Posterior vena cava (tissue), 2 donors: ENCODE measurements at regions not wholly inside any gene's neighbourhood (a gene's known extent, or its start where the extent isn't known, plus 50 kb on each side); places are given as distances from the start of the nearest gene placed in this dataset.

Experiments used
- DNase-seq: peaks from one replicate; pipeline ENCODE4 v3.0.0-alpha.2; 2020; ENCODE audit warnings: low spot score
- intact Hi-C, 2 donors: fragments of 100-400 bp; cut with DNase I; formaldehyde crosslinking; loops; one replicate each; pipeline versions ENCODE4 v1.14.1 to v1.14.2; 2022 to 2023
- donor health status: DM: yes; HTN: yes; CAD: no.
- donor health status: DM: yes; HTN: yes; CAD: no.

- intact Hi-C loops: no loop called here
Observed at GRCh38 chr5:88666761-88667495, 216.1 kb downstream of the MEF2C start.

GRCh38 chr5:88665750-88666215 is 217.2 kb downstream of the MEF2C start:
- intact Hi-C loops: no loop called here
- no peak for DNase-seq

More at GRCh38 chr5:88666761-88667495, 216.1 kb downstream of the MEF2C start:
- no peak for DNase-seq

DNA sequence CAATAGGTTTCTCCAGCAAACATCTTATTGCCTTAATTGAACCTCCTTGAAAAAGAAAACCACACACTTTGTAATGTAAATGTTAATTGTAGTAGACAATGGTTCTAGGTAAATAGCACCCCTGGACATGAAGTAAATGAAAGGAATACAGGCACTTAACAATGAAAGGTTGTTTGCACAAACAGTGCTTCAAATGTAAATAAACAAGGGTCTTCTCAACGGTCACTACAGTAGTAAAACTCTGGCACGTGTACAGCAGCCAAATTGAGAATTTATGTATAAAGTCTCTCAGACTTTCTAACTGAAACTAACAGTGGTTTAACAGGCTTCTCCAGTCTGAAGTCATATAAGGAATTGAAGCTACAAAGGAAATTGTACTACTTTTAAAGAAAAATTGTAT is 218.3 kb downstream of the MEF2C start:
- intact Hi-C loops: no loop called here
- DNase-seq: no peak

DNA sequence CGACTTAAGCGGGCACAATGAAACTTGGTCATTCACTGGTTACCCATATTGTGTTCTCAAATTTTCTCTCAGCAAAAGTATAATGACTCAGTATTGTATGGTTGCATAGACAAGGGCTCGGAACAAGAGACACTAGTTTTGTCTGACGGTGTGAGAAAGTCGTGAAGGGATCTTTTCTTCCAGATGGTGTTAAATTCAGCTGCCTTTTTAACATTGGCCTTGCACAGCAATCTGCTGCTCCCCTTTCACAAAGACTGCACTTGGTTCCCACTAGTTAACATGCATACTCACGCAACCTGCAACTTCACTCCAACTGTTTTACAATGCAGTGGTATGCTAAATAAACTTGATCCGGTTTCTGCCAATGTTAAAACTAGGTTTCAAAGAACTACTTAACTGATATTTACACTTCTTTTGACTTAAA is 219.2 kb downstream of the MEF2C start:
- intact Hi-C loops: no loop called here
- no peak for DNase-seq

- no peak for DNase-seq
- intact Hi-C loops: no loop called here
Observed at GRCh38 chr5:88662846-88663245, 220.1 kb downstream of the MEF2C start.

- DNase-seq: no peak
- intact Hi-C loops: no loop called here
Observed at GRCh38 chr5:88661806-88662207, 221.2 kb downstream of the MEF2C start.

GRCh38 chr5:88660947-88661805 is 221.8 kb downstream of the MEF2C start:
- peak; percentile 84 for DNase-seq
- intact Hi-C loops: no loop called here

- no peak for DNase-seq
- intact Hi-C loops: no loop called here
Observed at GRCh38 chr5:88660264-88660946, 222.6 kb downstream of the MEF2C start.

GRCh38 chr5:88659529-88660263 is 223.3 kb downstream of the MEF2C start:
- peak; percentile 76 for DNase-seq
- intact Hi-C loops: no loop called here

DNA sequence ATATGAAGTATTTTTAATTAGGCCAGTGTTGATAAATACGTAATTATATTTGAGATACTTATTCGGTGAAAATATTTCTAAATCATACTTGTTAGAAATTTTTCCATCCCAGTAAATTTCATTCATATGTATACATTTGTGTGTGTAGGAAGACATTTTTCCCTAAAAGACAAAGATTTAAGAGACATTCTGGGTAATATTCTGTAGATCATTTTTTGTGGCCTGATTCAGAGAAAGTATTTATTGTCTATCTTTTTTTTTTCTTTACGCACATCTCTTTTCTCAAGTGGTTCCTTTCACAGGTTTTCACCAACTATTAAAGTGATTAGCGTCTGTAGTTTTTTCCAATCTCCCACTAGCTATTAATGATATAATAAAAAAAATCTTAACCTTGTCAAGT is 224.1 kb downstream of the MEF2C start:
- intact Hi-C loops: no loop called here
- no peak for DNase-seq

GRCh38 chr5:88657906-88658775 is 224.8 kb downstream of the MEF2C start:
- intact Hi-C loops: no loop called here

GRCh38 chr5:88657136-88657535 is 225.8 kb downstream of the MEF2C start:
- intact Hi-C loops: no loop called here
- no peak for DNase-seq

More at GRCh38 chr5:88657906-88658775, 224.8 kb downstream of the MEF2C start:
- DNase-seq: no peak

DNA sequence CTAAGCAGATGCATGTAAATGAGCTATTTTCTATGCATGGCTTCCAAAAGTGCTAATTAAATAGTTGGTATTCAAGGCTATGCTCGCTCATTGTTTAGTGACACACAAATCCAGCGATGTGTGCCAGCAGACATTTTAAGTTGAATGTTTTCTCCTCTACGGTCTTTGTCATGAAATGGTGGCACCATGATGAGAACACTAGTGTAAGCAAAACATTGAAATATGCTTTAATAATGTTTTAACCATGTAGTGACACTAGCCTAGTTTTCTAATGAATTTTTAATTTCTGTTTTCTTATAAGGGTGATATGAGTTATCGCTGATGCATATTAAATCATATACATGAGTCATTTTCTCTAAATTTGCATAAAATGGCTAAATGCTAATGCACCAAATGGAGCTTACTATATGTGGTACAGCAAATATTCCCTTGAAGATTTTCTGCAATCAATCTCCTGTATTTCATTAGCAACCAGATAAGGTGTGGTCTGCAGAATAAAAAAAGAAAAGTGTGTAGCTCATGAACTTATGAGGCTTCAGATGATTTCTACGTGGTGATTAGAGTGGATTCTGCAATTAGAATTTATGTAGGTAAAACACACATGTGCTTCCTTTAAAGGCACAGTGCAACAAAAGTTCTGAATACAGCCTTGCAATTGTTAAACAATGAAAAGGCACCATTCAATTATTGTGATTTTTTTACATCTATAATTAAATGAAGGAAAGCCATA is 226.6 kb downstream of the MEF2C start:
- DNase-seq: no peak
- intact Hi-C loops: no loop called here

DNA sequence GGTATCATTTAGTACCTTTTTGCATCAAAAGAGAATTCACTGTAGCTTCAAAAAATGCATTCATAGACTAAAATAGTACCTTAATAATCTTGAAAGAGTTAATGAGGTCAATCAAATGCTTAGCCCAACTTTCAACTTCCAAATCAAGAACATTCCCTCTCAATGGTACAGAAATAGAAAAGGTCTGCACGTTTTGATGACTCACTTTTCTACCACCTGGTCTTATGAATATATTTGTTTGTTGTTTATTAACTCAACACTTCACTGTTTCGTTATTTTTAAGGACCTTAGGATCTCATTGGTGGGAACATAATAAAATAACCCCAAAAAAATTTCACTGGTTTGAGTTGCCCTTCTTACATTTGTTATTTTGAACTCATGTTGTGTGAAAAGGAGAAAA is 229.5 kb downstream of the MEF2C start:
- intact Hi-C loops: no loop called here
- no peak for DNase-seq

DNA sequence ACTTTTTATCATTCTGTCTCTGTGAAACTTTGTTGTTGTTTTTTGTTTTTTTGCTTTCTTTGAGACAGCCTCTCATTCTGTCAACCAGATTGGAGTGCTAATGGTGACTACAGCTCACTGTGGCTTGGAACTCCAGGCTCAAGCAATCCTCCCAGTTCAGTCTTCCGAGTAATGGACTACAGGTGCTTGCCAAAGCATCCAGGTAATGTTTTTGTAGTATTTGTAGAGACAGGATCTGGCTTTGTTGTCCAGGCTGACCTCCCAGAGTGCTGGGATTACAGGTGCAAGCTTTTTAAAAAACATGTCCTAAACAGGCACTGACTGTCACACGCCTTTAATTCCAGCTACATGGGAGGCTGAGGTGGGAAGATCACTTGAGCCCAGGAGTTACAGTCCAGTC is 235.1 kb downstream of the MEF2C start:
- DNase-seq: no peak
- intact Hi-C loops: no loop called here

DNA sequence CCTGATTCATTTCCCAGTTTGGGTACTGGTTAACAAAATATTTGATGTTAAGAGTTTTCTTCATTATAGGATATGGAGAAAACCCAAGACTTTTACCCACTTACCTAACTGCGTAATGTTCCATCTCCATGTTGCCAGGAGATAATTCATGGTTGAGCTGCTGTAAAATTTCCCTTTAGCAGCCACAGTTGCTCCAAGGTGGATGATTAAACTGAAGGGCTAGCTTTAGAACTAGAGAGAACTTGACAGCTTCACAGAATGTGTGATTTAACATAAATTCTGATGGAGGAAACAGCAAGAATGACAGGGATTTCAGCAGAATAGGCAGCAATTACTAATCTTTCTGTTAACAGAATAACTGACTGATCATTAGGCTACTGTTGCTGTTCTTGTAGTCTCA is 236.1 kb downstream of the MEF2C start:
- intact Hi-C loops: no loop called here
- no peak for DNase-seq

DNA sequence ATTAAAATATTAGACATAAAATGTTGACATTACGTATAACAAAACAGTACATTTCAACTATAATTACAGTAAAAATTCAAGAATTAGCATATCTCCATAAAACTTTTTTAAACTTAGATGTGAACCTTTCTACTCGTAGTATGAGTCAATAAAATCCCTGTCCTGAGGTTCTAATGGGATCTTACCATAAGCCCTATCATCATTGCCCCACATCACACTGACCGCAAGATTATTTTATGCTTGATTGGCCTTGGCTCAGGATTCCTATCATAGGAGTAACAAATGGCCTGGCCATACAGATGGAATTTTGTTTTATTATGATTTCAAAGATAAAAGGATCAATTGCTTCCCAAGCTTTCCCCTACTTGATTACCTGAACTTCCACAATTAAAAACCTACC is 238.3 kb downstream of the MEF2C start:
- DNase-seq: no peak
- intact Hi-C loops: no loop called here

DNA sequence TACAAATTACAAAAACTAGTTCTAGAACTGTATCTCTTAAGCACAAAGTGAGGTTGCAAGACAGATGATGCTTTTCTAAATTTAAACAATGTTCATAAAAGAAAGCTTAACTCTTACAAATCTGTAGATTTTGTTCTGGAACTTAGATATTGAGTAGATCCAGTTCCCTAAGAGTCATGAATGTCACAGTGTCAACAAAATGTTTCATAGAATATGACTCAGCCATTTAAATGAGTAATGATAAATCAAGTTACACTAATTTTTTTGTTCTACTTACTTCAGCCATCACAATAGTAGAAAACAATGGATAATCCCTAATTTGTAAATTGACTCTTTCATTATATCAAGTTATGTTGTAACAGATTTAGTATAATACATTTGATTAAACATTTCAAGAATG is 239.7 kb downstream of the MEF2C start:
- DNase-seq: no peak
- intact Hi-C loops: no loop called here
